Mammary epithelial cell (primary cell): ENCODE measurements at regions not wholly inside any gene's neighbourhood (a gene's known extent, or its start where the extent isn't known, plus 50 kb on each side); places are given as distances from the start of the nearest gene placed in this dataset.

Experiments
- EZH2 ChIP-seq: IDR thresholded peaks from 2 replicates; pipeline ENCODE4 v1.6.1; 2012; ENCODE audit warnings: low read length, inconsistent platforms, borderline replicate concordance
- TF ChIP-seq, protein P1 (sequence below), 2 donors: IDR thresholded peaks in 1 of 2; conservative IDR thresholded peaks in 1 of 2; 2 replicates each; pipeline ENCODE4 v1.5.1; 2011 to 2012; ENCODE audit warnings: inconsistent platforms in 2 of 2, low read length in 2 of 2, mild to moderate bottlenecking in 2 of 2, control low read depth in 1 of 2, low read depth in 1 of 2; ENCODE audit not compliant: insufficient read depth in 1 of 2; ENCODE audit errors: extremely low read depth in 1 of 2

DNA sequence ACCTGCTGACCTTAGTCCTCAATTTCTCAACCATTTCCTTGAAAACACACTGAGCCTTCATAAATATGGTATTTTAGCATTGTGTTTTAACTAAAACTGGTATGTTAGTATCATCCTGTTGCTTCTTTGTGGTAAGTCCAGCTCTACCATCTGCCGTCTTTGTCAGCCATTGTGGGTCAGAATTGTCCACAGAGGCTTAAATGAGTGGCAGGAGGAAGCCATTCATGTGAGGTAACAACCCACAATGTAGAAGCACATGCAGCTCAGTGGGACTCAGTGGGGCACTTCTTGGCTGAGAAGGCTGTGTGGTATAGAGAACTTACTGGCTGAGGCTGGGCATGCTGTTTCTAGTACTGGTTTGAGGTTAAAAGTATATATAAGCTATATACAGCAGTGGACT, 149.2 kb upstream of the NR3C1 start:
- TF ChIP-seq, protein P1, sequence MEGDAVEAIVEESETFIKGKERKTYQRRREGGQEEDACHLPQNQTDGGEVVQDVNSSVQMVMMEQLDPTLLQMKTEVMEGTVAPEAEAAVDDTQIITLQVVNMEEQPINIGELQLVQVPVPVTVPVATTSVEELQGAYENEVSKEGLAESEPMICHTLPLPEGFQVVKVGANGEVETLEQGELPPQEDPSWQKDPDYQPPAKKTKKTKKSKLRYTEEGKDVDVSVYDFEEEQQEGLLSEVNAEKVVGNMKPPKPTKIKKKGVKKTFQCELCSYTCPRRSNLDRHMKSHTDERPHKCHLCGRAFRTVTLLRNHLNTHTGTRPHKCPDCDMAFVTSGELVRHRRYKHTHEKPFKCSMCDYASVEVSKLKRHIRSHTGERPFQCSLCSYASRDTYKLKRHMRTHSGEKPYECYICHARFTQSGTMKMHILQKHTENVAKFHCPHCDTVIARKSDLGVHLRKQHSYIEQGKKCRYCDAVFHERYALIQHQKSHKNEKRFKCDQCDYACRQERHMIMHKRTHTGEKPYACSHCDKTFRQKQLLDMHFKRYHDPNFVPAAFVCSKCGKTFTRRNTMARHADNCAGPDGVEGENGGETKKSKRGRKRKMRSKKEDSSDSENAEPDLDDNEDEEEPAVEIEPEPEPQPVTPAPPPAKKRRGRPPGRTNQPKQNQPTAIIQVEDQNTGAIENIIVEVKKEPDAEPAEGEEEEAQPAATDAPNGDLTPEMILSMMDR (conservative IDR thresholded peaks at IDR 0.05 in 1 of 2, IDR thresholded peaks at IDR 0.05 in 1 of 2; ENCODE audit: extremely low read depth in 1 of 2, insufficient read depth in 1 of 2, low read depth in 1 of 2, low read length in 2 of 2): no peak
- no peak for TF ChIP-seq EZH2
